NCI-H526 treated with DMSO at 0.1 percent for 48 hours (cell line): ENCODE measurements at regions not wholly inside any gene's neighbourhood (a gene's known extent, or its start where the extent isn't known, plus 50 kb on each side); places are given as distances from the start of the nearest gene placed in this dataset.

Experiments
- DNase-seq: peaks from one replicate; lab custom pipeline; 2025; lab: John Stamatoyannopoulos, UW

DNA sequence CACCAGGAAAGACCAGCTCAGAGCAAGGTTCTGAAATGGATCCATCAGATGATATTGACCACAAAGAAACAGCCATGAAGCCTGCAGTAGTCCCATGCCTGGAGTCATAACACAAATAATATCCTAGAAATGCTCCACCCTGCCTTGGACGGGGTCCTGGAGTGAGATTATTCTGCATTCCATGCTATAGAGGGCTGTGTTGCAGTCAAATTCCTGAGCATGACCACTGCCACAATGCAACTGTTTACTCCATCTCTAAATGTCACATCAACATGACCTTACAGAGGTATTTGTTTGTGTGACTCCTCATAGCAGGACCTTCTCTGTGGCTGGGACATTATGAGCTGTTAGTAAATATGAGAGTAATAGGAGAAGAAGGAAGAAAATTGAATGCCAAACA is 257.5 kb upstream of the TCF21 start:
- no peak for DNase-seq

DNA sequence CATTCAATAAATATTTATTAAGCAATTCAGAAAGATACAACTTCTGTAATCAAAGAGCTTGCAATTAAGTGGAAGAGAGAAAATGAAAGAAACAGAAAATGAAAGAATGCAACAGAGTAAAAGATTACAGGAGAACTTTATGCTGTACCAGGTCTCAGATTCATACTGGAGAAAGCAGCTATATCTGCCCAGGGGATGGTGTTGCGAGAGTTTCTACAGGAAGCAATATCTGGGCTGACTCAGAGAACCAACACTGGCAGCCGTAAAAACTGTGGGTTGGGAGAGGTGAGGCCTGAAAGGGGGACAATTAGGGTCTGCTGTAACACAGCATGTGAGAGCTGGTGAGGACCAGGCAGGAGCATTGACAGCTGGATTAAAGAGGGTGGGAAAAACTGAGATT is 256.7 kb upstream of the TCF21 start:
- no peak for DNase-seq

DNA sequence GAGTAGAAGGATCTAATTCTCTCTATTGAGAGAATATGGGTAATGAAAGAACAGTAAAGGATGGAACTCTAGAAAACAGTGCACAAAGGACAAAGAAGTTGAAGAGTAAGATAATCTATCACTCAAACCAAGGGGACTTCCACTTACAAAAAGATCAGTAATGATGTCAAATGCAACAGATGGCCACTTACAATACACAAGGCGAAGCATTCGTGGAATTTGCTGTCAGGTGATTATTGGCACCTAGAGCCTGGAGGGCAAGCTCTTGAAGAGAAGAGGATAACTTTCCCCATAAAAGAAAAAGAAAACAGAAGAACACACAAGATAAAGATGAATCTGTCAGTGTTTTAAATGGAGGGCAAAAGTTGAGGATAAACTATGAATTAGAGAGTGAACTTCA is 256.0 kb upstream of the TCF21 start:
- DNase-seq, result no peak

DNA sequence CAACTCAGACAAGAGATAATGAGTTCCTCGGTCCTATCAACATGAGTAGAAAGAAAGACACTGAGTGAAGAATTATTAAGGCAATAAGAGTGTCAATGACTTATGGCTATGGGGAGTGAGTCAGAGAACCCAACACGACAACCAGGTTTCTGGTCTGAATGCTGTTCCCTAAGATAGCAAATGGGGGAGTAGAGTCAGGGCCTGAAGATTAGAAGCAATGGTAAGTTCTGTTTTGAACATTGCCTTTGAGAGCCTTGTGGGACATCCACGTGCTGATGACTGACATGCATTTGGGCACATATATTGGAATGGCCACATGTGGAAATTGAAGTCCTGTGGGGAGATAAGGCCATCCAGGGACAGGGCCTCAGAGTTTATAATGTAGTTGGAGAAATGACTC is 254.4 kb upstream of the TCF21 start:
- DNase-seq, result no peak

DNA sequence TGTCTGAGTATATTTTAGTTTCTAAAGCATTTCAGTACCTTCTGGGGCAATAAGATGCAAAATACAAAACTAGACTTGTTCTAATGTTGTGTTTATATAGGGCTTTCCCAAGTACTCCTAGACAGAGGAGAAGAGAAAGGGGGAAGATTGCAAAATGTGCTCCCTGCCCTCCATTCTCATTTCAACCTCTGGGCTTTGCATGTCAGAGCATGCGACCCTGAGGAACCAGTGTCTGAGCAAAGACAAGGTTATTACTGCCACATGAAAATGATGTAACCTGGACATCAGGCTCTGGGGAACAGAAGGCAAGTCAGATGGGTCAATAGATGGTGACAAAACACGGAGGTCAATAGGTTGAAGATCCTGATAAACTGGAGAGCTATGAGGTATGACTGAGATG is 253.5 kb upstream of the TCF21 start:
- no peak for DNase-seq

DNA sequence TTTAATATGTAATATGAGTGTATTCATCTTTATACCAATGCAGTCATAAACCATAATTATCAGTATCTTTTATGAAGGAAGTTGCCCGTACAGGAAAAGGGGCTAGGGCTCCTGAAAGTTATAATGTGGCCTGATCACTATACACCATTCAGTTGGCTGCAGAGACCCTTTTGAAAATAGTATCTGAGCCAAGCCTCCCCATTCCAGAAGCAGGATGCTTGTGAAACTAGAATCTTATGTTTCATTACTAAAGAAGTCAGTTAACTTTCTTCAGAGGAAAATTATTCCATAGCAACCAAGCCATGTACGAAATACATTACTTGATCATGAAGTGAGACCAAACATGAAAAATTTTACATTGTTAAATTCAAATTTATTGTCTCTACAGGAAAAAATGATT is 251.5 kb upstream of the TCF21 start:
- DNase-seq, result no peak

DNA sequence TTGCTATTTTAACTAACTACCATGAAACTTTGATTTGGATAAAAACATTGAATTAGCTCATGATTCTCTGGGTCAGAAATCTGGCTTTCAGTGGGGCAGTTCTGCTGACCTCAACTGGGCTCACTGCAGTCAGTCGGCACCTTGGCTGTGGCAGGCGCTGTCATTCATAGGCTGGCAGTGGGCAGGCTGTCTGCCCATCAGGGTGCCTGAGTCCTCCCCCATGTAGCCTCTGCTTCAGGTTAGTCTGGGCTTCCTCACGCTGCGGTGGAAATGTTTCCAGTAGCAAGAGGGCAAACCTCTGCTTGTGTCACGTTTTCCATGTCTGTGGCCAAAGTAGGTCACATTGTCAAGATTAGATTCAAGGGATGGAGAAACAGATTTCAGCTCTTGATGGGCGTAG is 251.0 kb upstream of the TCF21 start:
- no peak for DNase-seq

DNA sequence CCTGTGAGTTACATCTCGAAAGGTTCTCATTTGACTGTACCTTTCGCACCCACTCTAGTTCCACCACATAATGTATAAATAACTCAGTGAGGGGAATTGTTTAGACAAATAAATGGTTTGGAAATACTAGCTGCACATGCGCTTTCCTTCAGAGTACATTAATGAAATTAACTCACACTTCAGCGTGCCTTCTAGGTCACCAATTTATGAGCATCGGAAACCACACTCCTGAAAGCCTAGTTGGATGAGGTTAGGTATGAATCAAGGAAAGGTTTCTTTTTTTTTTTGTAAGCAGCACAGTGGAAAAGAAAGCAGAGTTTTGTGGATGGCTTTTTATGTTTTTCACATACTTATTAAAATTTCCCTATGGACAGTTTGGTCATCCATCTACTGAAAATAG is 247.8 kb upstream of the TCF21 start:
- no peak for DNase-seq

DNA sequence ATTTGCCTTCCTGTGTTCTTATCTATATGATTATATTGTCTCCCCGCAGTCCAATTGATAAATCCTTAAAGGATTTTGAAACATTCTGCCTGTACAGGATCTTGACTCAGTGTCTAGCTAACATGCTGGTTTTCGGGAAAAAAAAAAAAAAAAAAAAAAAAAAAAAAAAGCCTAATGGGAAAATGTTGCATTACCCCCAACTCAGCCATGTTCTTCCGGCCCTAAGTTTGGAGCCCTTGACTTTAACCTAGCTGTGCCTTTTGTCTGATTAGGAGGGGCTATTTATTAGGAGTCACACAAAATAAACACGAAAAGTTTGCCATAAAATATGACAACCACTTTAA is 244.4 kb upstream of the TCF21 start:
- DNase-seq, result no peak

DNA sequence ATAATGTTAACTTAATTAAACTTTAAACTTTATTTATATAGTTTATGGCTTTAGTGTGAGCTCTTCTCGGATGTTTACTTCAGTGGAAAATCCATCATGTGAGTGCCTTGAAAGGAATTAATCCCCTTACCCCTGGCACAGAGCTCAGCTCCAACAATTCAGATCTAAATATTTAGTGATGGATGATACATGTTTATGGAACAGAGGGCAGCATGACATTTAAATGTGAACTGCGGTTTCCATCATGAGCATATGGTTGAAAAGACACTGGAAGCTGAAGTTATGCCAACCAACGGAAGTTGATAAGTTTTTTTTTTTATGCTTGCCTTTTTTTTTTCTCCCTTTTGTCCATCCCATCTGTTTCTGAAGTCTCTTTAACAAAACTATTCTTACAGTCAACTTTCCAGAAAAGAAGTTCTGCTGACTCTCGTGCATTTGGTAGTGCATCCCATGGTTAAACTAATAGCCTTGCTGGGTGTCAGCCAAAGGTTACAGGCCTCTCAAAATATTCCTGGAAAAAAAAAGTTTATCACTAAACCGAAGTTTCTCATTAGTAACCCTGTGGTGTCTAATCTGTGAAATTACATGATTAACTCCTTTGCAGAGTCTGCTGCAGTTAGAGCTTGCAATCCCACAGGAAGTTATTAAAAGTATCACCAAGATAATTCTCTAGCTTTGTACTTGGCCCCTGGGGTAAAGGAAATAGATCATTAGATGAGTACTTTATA is 243.9 kb upstream of the TCF21 start:
- DNase-seq, result no peak

DNA sequence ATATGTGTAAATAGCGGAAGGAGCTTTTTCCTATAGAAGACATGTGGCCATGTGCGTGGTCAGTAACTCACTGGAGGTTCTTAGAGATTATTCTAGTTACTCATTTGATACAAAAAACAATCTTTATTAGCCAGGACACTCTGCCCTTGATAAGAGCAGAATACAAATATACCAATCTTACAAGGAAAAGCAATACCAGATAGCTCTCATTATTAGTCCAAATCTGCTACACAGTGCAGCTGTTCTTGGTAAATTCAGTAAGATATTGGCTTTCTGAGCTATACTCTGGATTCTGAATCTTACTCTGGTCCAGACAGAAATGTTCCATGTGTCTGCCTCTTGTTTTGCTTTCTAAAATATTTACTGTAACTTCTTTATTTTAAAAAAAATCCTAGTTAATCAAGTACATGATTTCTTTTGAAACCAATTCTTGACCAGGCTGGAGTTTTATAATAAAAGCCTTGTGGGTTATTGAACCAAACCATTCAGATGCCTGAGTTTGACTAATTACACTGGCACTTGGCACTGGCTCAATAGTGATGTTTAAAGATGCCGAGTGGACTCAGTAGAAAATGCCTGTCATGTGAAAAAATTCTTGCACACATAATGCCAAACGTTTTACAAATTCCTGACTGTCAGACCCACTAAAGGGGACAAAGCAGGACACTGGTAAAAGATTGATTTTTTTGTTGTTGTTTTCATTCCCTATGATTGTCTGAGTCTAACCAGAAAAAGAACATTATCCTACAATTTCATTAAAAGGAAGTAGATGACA is 242.8 kb upstream of the TCF21 start:
- no peak for DNase-seq

DNA sequence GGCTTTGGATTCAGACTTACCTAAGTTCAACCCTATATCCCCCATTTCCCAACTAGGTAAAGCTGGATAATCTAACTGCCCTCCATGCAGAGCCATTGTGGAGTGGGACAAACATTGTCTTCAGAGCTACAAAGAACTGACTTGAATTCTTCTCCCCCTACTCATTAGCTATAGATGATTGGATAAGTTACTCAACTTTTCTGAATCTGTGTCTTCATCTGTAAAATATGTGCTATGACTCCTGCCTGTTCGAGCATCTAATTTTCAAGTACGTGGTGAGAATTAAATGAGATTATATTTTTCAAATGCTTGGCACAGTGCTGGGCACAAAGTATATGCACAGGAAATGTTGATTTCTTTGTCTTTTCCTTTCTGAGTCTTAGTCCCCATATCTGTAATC is 240.3 kb upstream of the TCF21 start:
- no peak for DNase-seq

DNA sequence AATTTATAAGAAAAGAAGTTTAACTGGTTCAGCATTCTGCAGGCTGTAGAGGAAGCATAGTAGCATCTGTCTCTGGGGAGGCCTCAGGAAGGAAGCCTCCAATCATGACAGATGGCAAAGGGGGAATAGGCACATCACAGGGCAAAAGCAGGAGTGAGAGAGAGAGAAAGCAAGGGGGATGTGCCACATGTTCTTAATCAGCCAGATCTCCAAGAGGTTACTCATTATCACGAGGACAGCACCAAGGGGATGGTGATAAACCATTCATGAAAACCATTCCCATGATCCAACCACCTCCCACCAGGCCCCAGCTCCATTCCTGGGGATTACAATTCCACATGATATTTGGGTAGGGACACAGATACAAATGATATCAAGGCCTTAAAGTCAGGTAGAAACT is 217.5 kb upstream of the TCF21 start:
- no peak for DNase-seq

DNA sequence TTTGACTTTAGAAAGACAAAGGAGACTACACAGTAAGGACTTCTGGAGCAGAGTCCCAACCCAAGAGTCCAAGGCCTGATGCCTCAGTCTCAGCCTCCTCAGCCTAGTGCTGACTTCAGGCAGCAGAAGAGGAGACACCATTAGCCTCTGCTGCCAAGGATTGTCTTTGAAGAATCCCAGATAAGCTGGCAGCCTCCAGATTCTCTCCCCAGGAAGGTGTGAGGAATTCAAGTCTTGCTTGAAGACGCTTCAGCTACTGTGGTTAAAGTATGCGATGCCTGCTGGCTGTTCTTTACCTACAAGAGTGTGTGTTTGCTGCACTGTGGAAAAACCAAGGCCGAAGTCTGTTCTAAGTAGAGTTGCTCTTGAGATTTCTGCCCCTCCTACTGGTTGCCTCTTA is 215.9 kb upstream of the TCF21 start:
- DNase-seq, result no peak

DNA sequence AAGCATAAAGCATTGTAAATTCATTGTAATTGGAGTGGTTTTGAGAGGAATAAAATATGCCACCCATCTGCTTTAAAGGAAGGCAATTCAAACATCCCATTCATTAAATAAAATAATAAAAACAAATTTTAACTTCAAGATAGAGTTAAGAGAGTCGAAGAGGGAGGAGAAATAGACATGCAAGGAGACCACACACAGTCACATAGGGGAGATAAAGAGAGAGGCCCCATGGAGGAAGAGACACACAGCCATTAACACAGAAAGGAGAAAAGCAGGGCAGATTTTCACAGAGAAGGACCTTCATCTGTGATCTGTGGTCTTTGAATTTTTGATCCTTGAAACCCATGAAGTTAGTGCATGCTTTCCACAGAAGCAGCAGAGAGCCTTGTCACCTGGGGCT is 214.3 kb upstream of the TCF21 start:
- no peak for DNase-seq

DNA sequence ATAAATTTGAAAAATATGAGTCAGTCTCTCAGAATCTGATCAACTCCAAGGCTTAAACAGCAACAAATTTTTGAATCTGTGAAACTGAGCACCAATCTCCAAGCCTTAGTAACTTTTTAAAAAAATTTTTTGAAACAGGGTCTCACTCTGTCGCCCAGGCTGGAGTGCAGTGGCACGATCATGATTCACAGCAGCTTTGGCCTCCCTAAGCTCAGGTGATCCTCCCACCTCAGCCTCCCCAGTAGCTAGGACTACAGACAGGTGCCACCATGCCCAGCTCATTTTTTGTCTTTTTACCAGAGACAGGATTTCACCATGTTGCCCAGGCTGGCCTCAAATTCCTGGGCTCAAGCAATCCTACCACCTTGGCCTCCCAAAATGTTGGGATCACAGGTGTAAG is 207.9 kb upstream of the TCF21 start:
- DNase-seq, result no peak

DNA sequence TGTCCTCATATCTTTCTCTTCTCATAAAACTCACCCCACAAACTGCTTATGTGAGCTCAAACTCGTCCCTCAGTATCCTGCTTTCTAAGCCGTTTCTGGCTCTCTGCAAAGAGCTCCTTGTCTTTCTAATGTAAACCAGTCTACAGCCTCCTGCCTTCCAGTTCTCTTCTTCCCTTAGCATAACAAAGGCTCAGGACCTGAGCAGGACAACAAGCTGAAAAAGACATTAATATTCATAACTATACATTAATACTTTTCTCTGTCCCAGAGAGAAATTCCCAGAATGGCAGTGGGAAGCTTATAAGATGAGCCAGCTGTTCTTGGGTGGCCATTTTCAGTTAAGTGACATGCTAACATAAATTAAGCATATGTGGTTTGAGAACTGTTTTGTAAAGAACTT is 207.0 kb upstream of the TCF21 start:
- DNase-seq, result no peak

DNA sequence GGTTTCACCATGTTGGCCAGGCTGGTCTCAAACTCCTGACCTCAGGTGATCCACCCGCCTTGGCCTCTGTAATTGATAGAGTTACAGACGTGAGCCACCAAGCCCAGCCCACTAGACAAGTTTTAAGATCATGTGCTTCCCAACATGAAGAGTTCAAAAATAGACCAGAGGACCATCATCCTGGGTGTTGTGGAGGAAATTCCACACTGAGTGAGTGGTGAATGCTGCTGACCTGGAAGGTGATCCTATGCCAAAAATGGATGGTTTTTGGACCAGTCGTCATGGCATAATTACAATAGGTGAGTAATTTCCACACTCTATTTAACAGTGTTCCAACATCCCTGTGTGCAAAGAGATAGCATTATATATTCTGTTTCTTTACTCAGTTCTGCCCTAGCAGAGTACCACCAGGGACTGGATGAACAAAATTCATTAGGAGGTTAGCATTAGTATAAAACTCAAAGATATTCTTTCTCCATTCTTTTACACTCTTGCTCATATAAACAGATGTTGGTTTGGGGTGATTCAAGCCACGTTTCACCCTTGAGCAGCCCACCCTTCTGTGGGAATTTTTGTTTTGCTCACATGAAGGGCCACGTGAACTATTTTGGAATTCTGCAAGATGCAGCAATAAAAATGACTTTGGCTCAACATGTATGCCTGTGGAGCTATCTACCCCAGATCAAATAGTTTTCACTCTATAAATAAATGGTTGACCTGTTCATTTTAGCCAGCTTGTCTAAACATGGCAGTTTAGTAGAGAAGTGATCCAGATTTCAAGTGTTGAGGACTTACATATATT is 206.2 kb upstream of the TCF21 start:
- no peak for DNase-seq

DNA sequence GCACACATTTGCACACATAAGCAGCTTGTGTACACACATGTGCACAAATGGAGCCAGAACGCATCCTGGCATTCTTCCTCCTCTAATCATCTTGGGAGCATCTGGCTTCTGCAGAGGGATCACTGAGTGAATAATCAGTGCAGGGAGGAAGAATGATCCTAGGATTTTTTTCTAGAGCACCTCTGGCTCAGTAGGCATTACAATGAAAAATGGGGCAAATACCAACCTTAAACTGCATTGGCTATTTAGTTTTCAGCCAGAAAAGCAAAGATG is 205.7 kb upstream of the TCF21 start:
- no peak for DNase-seq

DNA sequence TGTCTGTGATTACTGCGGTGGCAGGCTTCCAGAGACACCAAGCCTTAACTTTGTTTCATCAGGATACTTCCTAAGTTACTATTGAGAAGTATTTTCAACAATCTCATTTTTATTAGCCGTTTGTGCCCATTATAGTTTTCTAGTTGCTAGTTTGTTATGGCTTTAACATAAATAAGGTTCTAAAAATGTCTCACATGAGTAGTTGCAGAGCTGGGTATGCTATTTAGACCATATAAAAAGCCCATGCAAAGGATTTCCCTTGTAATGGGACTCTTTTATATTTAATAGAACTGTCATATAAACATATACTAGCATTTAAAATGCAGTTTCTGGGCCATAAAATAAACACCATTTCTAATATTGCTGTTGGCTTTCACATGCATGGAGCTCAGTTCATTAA is 205.3 kb upstream of the TCF21 start:
- no peak for DNase-seq

DNA sequence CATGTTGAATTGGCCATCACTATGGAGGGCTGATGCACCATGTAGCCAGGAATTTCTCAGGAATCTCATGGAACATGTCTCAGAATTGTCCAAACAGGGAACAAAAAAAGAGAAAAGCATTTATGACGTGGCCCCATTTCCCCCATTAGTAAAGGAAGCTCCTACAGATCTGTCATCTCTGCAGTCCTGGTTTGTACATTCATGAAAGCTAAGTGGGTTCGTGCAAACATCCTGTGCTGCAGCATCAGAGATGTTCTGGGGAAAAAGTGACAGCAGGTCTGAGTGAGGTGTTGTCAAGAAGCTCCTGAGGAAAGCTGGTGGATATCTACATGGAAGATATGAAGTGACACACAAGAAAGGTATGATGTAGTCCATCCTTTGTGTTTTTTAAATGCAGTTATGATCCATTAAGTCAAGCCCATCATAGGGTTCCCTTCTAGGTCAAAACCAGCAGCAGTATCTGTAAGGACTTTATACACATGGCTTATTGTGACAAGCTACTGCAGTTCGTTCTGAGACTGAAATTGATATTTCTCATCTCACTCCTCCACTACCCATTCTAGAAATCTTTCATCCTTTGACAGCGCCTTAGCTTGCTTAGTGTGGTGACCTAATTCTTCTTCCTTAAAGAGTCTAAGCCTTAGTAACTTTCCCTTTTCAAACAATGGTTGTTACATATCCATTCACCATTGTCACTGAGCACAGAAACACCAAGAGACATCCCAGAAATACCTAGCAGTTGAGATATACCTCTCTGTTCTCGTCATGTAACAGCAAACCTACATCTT is 200.0 kb upstream of the TCF21 start:
- DNase-seq, result no peak

DNA sequence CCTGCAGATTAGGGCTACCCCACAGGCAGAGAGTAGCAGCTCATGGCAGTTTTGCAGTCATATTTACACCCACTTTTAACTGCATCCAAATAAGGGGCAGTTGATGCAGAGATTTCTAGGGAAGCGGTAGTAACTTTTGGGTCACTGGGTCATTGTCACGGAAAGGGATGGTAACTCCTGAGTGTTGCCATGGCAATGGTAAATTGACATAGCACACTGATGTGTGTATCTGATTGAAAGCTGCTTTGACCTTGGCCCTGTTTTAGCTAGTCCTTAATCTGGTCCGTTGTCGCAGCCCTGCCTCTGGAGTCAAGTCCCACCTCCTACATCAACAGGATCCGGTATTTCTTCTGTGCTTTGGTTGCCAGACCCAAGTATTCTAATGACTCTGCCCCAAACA is 199.1 kb upstream of the TCF21 start:
- no peak for DNase-seq

DNA sequence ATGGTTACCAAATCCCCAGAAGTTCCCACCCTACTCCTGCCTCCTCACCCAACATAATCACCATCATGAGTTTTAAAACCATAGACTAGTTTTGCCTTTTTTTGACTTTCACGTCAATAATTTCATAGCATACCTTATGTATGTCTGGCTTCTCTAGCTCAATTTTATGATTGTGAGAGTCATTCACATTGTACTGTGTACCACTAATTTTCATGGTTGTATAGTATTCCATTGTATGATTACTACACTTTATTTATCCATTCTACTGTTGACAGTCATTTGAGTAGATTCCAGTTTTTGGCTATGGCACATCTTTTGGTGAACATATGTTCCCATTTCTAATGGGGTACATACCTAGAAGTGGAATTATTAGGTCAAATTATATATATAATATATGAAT is 195.3 kb upstream of the TCF21 start:
- no peak for DNase-seq
